Thymus (tissue), 11 donors: ENCODE measurements at regions not wholly inside any gene's neighbourhood (a gene's known extent, or its start where the extent isn't known, plus 50 kb on each side); places are given as distances from the start of the nearest gene placed in this dataset.
A peak's percentile ranks its signal among the peaks of the same experiment; 100 is the strongest.
"Not testable (repeated sequence)": the region's sequence is repeated elsewhere in the genome, so short reads cannot be mapped to it uniquely, and the experiment has no call there.

Source experiments
- DNase-seq, 9 donors: peaks; one replicate each; pipeline ENCODE4 v3.0.0-alpha.2; 2013; ENCODE audit warnings: low spot score in 9 of 9, low read depth in 6 of 9, missing footprints in 1 of 9
- H3K27ac ChIP-seq, 2 donors: one replicate each; pipeline ENCODE4 v1.5.1; 2013; ENCODE audit warnings: control low read depth in 1 of 2, low read depth in 1 of 2, low read length in 1 of 2, mild to moderate bottlenecking in 1 of 2, moderate library complexity in 1 of 2
- H3K27me3 ChIP-seq, 2 donors: one replicate each; pipeline ENCODE4 v1.5.1; 2013; ENCODE audit warnings: low read length in 1 of 2; ENCODE audit not compliant: control insufficient read depth in 2 of 2, insufficient read depth in 1 of 2
- H3K36me3 ChIP-seq, 2 donors: one replicate each; pipeline ENCODE4 v1.5.1; 2013; ENCODE audit warnings: low read length in 1 of 2, mild to moderate bottlenecking in 1 of 2, moderate library complexity in 1 of 2; ENCODE audit not compliant: control insufficient read depth in 2 of 2, insufficient read depth in 2 of 2
- H3K4me1 ChIP-seq, 2 donors: one replicate each; pipeline ENCODE4 v1.5.1; 2013; ENCODE audit warnings: low read length in 2 of 2; ENCODE audit not compliant: control insufficient read depth in 2 of 2, insufficient read depth in 2 of 2
- H3K4me3 ChIP-seq, 2 donors: one replicate each; pipeline ENCODE4 v1.5.1; 2013; ENCODE audit warnings: low read length in 2 of 2, control low read depth in 1 of 2, mild to moderate bottlenecking in 1 of 2
- H3K9me3 ChIP-seq, 2 donors: one replicate each; pipeline ENCODE4 v1.5.1; 2013; ENCODE audit warnings: low read length in 1 of 2, mild to moderate bottlenecking in 1 of 2; ENCODE audit not compliant: control insufficient read depth in 2 of 2, insufficient read depth in 1 of 2
- WGBS: extraction: QIAGEN DNeasy Blood & Tissue Kit; methylation state at CpG from one replicate; pipeline ENCODE4 v1.1.7; 2013; 5-methylcytosine and 5-hydroxymethylcytosine counted together
- donor health status: healthy.

GRCh38 chr10:55782181-55782580 is 578.9 kb downstream of the ZWINT start:
- Histone ChIP-seq H3K36me3 (no peaks in the 10 kb centered on the region), H3K4me3 (no peak overlapping the region), H3K4me1 (no peaks in the 10 kb centered on the region), H3K27ac (no peak overlapping the region), H3K9me3 (no peaks in the 10 kb centered on the region), H3K27me3 (no peaks in the 10 kb centered on the region)
- 94% methylated on average over 4 of the region's 4 CpGs for WGBS
- DNase-seq: no peak

DNA sequence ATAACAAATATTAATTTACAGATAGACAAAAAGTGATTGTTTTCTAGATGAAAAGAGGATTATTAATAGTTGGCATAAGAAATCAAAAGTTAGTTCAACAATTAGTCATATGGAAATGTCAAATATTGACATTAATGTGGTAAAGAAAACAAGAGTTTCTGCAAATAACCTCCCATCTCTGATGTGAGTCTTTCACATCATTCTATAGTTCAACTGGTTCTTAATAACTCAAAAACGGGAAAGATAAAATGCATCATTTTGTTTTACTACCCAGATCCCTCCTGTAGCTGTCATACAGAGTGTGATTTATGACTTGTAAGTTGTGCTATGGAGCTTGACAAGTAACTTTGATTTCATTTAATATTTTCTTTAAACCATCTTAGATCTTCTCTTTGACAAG is 594.8 kb downstream of the ZWINT start:
- H3K9me3 ChIP-seq: no peaks in the 10 kb centered on the region
- no peak for DNase-seq

DNA sequence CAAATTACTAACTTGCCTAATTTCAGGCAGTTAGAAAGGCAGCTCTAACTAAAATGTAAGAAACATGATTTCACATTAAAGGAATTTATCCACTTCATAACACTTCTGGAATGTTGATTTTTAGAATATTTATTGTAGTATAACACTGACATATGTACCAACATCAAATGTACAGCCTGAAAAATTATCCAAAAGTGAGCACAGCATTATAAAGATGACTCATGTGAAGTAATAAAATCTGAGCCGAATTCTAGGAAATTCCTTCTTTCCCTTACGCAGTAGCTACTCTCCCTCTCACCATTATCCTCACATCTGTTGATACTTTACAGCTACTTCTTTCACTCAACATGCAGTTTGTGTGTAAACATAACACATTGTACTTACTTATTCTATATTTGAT is 610.6 kb downstream of the ZWINT start:
- Histone ChIP-seq H3K4me3 (no peak overlapping the region), H3K36me3 (no peaks in the 10 kb centered on the region), H3K27ac (no peak overlapping the region), H3K4me1 (no peaks in the 10 kb centered on the region), H3K9me3 (no peaks in the 10 kb centered on the region), H3K27me3 (no peaks in the 10 kb centered on the region)
- DNase-seq: no peak
- 91% methylated on average over 2 of the region's 2 CpGs for WGBS

More for the DNA sequence above, 594.8 kb downstream of the ZWINT start:
- Histone ChIP-seq H3K36me3 (no peaks in the 10 kb centered on the region), H3K4me1 (no peaks in the 10 kb centered on the region), H3K27ac (no peak overlapping the region), H3K27me3 (no peaks in the 10 kb centered on the region), H3K4me3 (no peak overlapping the region)
- WGBS: 84% methylated on average over 1 of the region's 1 CpG

DNA sequence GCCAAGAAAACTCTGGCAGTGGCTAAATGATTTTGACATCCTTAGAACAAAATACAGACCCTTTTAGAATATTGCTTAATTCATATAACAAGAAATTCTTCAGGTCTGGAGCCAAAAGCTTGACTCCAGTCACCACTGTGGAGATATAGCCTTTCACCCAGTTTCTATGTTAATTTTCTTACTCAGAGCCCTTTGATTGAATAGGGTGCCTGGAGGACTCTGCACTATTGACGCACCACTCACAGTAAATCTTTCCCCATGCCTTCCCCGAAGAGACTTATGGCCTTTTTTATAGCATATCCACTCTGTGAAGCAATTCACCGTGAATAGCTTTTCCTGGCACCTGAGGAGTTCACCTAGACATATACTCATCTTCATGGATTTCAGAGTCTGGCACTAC is 613.8 kb downstream of the ZWINT start:
- Histone ChIP-seq H3K4me3 (no peak overlapping the region), H3K27ac (no peak overlapping the region), H3K4me1 (no peaks in the 10 kb centered on the region), H3K27me3 (no peaks in the 10 kb centered on the region), H3K9me3 (no peaks in the 10 kb centered on the region), H3K36me3 (no peaks in the 10 kb centered on the region)
- WGBS: 89% methylated on average over 3 of the region's 3 CpGs
- no peak for DNase-seq

- Histone ChIP-seq H3K27ac (no peak overlapping the region), H3K4me1 (no peaks in the 10 kb centered on the region), H3K27me3 (no peaks in the 10 kb centered on the region), H3K36me3 (no peaks in the 10 kb centered on the region), H3K4me3 (no peak overlapping the region), H3K9me3 (no peaks in the 10 kb centered on the region)
- DNase-seq: no peak
- WGBS: 89% methylated on average over 1 of the region's 1 CpG
These were observed 615.1 kb downstream of the ZWINT start for GRCh38 chr10:55746002-55746401.

DNA sequence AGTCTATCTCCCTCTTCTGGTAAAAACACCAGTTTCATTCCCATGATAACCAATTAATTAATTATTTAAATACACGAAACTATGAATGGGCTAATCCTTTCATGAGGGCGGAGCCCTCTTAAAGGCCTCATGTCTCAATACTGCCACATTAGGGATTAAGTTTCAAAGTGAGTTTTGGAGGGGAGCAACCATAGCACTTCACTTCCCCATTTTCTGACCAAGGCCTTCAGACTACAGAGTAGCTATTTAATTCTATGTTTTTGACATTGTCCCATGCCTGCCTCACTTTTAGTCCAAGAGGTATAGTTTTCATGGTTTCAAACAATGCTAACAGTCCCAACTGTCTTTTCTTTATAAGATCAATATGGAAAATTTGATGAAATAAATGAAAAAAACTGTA is 618.6 kb downstream of the ZWINT start:
- DNase-seq: no peak
- no peaks in the 10 kb centered on the region for H3K4me1 ChIP-seq
- H3K9me3 ChIP-seq: no peaks in the 10 kb centered on the region
- H3K4me3 ChIP-seq: no peak overlapping the region
- no peak overlapping the region for H3K27ac ChIP-seq
- no peaks in the 10 kb centered on the region for H3K36me3 ChIP-seq
- no peaks in the 10 kb centered on the region for H3K27me3 ChIP-seq
- 87% methylated on average over 2 of the region's 2 CpGs for WGBS

GRCh38 chr10:55740767-55741166 is 620.3 kb downstream of the ZWINT start:
- peak in 2 of 9 donors; percentile 2 for DNase-seq
- H3K4me3 ChIP-seq, H3K4me1 ChIP-seq, H3K36me3 ChIP-seq, H3K9me3 ChIP-seq, H3K27me3 ChIP-seq, H3K27ac ChIP-seq: not testable (repeated sequence)
- WGBS: 39% methylated on average over 2 of the region's 2 CpGs

DNA sequence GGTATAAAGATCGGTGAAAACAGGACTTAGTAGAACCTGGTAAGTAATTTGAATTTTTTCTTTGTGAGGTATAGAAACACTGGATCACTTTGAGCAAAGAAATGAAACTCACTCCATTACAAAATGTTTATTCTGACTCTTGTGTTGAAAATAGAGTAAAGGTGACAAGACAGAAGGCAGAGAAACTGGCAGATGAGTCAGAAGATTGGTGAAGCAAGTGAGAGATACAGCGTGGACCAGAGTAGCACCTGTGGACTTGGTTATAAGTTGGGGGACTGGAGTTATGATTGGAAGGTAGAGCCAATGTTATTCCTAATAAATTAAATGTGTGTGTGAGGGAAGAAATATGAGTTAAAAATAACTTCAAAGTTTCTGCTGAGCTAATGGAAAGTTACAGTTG is 620.9 kb downstream of the ZWINT start:
- Histone ChIP-seq H3K27me3 (no peaks in the 10 kb centered on the region), H3K9me3 (no peaks in the 10 kb centered on the region), H3K4me3 (no peak overlapping the region), H3K27ac (no peak overlapping the region), H3K4me1 (no peaks in the 10 kb centered on the region), H3K36me3 (no peaks in the 10 kb centered on the region)
- WGBS: 92% methylated on average over 2 of the region's 2 CpGs
- no peak for DNase-seq

DNA sequence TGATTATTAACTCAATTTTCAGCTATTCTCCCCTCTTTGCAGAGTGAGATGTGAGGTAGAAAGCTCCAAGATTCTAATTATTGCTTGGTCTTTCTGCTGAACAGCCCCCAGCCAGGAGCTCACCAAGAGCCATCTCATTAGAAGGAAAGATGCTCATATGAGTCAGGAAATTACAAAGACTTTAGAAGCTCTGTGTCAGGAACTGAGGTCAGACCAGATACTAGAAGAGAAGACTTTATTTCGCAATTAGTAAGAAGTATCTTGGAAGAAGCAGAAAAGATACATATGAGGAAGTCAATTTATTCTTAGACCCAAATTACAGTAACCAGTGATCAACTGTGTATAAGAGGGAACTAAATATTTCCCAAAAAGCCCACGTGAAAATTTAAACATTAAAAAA is 626.9 kb downstream of the ZWINT start:
- Histone ChIP-seq H3K9me3 (no peaks in the 10 kb centered on the region), H3K4me3 (no peak overlapping the region), H3K27me3 (no peaks in the 10 kb centered on the region), H3K27ac (no peak overlapping the region), H3K36me3 (no peaks in the 10 kb centered on the region), H3K4me1 (no peaks in the 10 kb centered on the region)
- DNase-seq: no peak
- 61% methylated on average over 2 of the region's 2 CpGs for WGBS

GRCh38 chr10:55704950-55705349 is 656.1 kb downstream of the ZWINT start:
- WGBS: 90% methylated on average over 2 of the region's 2 CpGs
- no peak for DNase-seq
- no peaks in the 10 kb centered on the region for H3K36me3 ChIP-seq
- H3K4me3 ChIP-seq: no peak overlapping the region
- no peaks in the 10 kb centered on the region for H3K9me3 ChIP-seq
- no peak overlapping the region for H3K27ac ChIP-seq
- H3K27me3 ChIP-seq: no peaks in the 10 kb centered on the region
- no peaks in the 10 kb centered on the region for H3K4me1 ChIP-seq
